ENCODE measurements at regions not wholly inside any gene's neighbourhood (a gene's known extent, or its start where the extent isn't known, plus 50 kb on each side); places are given as distances from the start of the nearest gene placed in this dataset.

DNA sequence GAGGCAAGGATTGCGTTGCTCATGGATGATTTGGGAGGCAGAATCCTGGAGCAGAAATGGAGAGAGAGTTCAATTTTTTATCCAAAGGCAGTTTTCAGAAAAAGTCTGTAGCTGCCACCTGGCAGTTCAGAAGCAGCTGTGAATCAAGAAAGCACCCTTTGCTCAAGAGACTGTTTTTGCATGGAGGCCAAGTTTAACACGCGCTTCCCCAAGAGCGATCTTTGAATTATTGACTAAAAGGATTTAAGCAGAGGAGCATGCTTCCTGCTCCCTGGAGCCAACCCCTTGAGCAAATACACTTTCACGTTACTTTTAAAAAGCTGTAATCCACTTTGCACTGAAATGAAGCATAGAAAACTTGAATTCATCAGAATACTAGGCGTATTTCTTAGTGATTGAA is 252.4 kb downstream of the RNF144A start:
- TF ChIP-seq YY1 (IDR thresholded peaks at IDR 0.05) (no peak), FOXA2 (IDR thresholded peaks at IDR 0.05) (no peak)
- TF ChIP-seq, protein P1, sequence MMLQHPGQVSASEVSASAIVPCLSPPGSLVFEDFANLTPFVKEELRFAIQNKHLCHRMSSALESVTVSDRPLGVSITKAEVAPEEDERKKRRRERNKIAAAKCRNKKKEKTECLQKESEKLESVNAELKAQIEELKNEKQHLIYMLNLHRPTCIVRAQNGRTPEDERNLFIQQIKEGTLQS (IDR thresholded peaks at IDR 0.05): no peak
- TF ChIP-seq, protein P2, sequence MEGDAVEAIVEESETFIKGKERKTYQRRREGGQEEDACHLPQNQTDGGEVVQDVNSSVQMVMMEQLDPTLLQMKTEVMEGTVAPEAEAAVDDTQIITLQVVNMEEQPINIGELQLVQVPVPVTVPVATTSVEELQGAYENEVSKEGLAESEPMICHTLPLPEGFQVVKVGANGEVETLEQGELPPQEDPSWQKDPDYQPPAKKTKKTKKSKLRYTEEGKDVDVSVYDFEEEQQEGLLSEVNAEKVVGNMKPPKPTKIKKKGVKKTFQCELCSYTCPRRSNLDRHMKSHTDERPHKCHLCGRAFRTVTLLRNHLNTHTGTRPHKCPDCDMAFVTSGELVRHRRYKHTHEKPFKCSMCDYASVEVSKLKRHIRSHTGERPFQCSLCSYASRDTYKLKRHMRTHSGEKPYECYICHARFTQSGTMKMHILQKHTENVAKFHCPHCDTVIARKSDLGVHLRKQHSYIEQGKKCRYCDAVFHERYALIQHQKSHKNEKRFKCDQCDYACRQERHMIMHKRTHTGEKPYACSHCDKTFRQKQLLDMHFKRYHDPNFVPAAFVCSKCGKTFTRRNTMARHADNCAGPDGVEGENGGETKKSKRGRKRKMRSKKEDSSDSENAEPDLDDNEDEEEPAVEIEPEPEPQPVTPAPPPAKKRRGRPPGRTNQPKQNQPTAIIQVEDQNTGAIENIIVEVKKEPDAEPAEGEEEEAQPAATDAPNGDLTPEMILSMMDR (IDR thresholded peaks at IDR 0.05; ENCODE audit: low read depth, low read length, missing input control): no peak
